Subcutaneous abdominal adipose tissue (tissue), 5 donors: ENCODE measurements at regions not wholly inside any gene's neighbourhood (a gene's known extent, or its start where the extent isn't known, plus 50 kb on each side); places are given as distances from the start of the nearest gene placed in this dataset.
A peak's percentile ranks its signal among the peaks of the same experiment; 100 is the strongest.

Experiments
- H3K27ac ChIP-seq: one replicate; pipeline ENCODE4 v1.7.0; 2013; ENCODE audit warnings: low read depth, mild to moderate bottlenecking, inconsistent platforms, low read length, moderate library complexity
- H3K27me3 ChIP-seq, 5 donors: one replicate each; pipeline ENCODE4 v1.7.0; 2013; ENCODE audit warnings: low read length in 5 of 5, inconsistent platforms in 1 of 5; ENCODE audit not compliant: control insufficient read depth in 5 of 5, insufficient read depth in 4 of 5
- H3K36me3 ChIP-seq, 5 donors: one replicate each; pipeline ENCODE4 v1.7.0; 2013; ENCODE audit warnings: low read length in 5 of 5; ENCODE audit not compliant: control insufficient read depth in 5 of 5, insufficient read depth in 5 of 5
- H3K4me1 ChIP-seq, 5 donors: one replicate each; pipeline ENCODE4 v1.7.0; 2013; ENCODE audit warnings: low read length in 5 of 5, mild to moderate bottlenecking in 3 of 5, moderate library complexity in 1 of 5; ENCODE audit not compliant: control insufficient read depth in 5 of 5, insufficient read depth in 5 of 5
- H3K4me3 ChIP-seq, 5 donors: one replicate each; pipeline ENCODE4 v1.7.0; 2013; ENCODE audit warnings: low read length in 5 of 5, low read depth in 1 of 5
- H3K9ac ChIP-seq, 5 donors: one replicate each; pipeline ENCODE4 v1.7.0; 2013; ENCODE audit warnings: low read length in 5 of 5, mild to moderate bottlenecking in 4 of 5, moderate library complexity in 3 of 5
- H3K9me3 ChIP-seq, 5 donors: one replicate each; pipeline ENCODE4 v1.7.0; 2013; ENCODE audit warnings: low read length in 5 of 5; ENCODE audit not compliant: control insufficient read depth in 5 of 5
- donor health status: healthy.
- donor health status: healthy.
- donor health status: healthy.
- donor health status: healthy.
- donor health status: healthy.

- Histone ChIP-seq H3K9me3 (peaks cover 0 to 5% (median 4%) of the 10 kb centered on the region in 5 donors), H3K27ac (no peak overlapping the region), H3K27me3 (no peaks in the 10 kb centered on the region), H3K4me1 (no peaks in the 10 kb centered on the region), H3K4me3 (no peak overlapping the region), H3K9ac (no peak overlapping the region), H3K36me3 (no peaks in the 10 kb centered on the region)
Observed at GRCh38 chr6:74871757-74872156, 334.1 kb downstream of the COL12A1 start.

GRCh38 chr6:74870403-74870802 lies 335.4 kb downstream of the COL12A1 start:
- H3K9me3 ChIP-seq, result peaks cover 0 to 5% (median 4%) of the 10 kb centered on the region in 5 donors
- H3K4me3 ChIP-seq, result no peak overlapping the region
- no peak overlapping the region for H3K27ac ChIP-seq
- H3K36me3 ChIP-seq, result no peaks in the 10 kb centered on the region
- no peaks in the 10 kb centered on the region for H3K27me3 ChIP-seq
- H3K4me1 ChIP-seq, result no peaks in the 10 kb centered on the region
- no peak overlapping the region for H3K9ac ChIP-seq

GRCh38 chr6:74867291-74867690 lies 338.6 kb downstream of the COL12A1 start:
- no peaks in the 10 kb centered on the region for H3K4me1 ChIP-seq
- no peaks in the 10 kb centered on the region for H3K36me3 ChIP-seq
- H3K9ac ChIP-seq, result no peak overlapping the region
- no peaks in the 10 kb centered on the region for H3K27me3 ChIP-seq
- H3K9me3 ChIP-seq, result peaks cover 0 to 5% (median under 1%) of the 10 kb centered on the region in 5 donors
- H3K4me3 ChIP-seq, result no peak overlapping the region
- no peak overlapping the region for H3K27ac ChIP-seq

GRCh38 chr6:74863968-74864367 lies 341.9 kb downstream of the COL12A1 start:
- Histone ChIP-seq H3K9ac (no peak overlapping the region), H3K27ac (no peak overlapping the region), H3K36me3 (no peaks in the 10 kb centered on the region), H3K4me3 (no peak overlapping the region), H3K9me3 (no peaks in the 10 kb centered on the region), H3K4me1 (no peaks in the 10 kb centered on the region), H3K27me3 (no peaks in the 10 kb centered on the region)

GRCh38 chr6:74860456-74860855 lies 345.4 kb downstream of the COL12A1 start:
- Histone ChIP-seq H3K27me3 (no peaks in the 10 kb centered on the region), H3K4me1 (no peaks in the 10 kb centered on the region), H3K9ac (no peak overlapping the region), H3K36me3 (no peaks in the 10 kb centered on the region), H3K9me3 (no peaks in the 10 kb centered on the region), H3K4me3 (no peak overlapping the region), H3K27ac (no peak overlapping the region)

- Histone ChIP-seq H3K9ac (no peak overlapping the region), H3K27me3 (no peaks in the 10 kb centered on the region), H3K36me3 (no peaks in the 10 kb centered on the region), H3K4me1 (no peaks in the 10 kb centered on the region), H3K9me3 (no peaks in the 10 kb centered on the region), H3K4me3 (no peak overlapping the region), H3K27ac (no peak overlapping the region)
Observed at GRCh38 chr6:74857157-74857556, 348.7 kb downstream of the COL12A1 start.

GRCh38 chr6:74853991-74854390 lies 351.9 kb downstream of the COL12A1 start:
- no peaks in the 10 kb centered on the region for H3K9me3 ChIP-seq
- H3K9ac ChIP-seq, result no peak overlapping the region
- no peaks in the 10 kb centered on the region for H3K36me3 ChIP-seq
- no peak overlapping the region for H3K27ac ChIP-seq
- no peak overlapping the region for H3K4me3 ChIP-seq
- H3K27me3 ChIP-seq, result no peaks in the 10 kb centered on the region
- H3K4me1 ChIP-seq, result peaks cover 0 to 9% (median 0%) of the 10 kb centered on the region in 5 donors

- no peak overlapping the region for H3K4me3 ChIP-seq
- no peaks in the 10 kb centered on the region for H3K9me3 ChIP-seq
- H3K4me1 ChIP-seq, result peaks cover 0 to 9% (median 0%) of the 10 kb centered on the region in 5 donors
- H3K9ac ChIP-seq, result no peak overlapping the region
- H3K27ac ChIP-seq, result no peak overlapping the region
- H3K36me3 ChIP-seq, result no peaks in the 10 kb centered on the region
- no peaks in the 10 kb centered on the region for H3K27me3 ChIP-seq
Observed at GRCh38 chr6:74851596-74851995, 354.3 kb downstream of the COL12A1 start.

- peaks cover 0 to 10% (median 0%) of the 10 kb centered on the region in 5 donors for H3K9me3 ChIP-seq
- no peak overlapping the region for H3K4me3 ChIP-seq
- no peaks in the 10 kb centered on the region for H3K36me3 ChIP-seq
- H3K27me3 ChIP-seq, result no peaks in the 10 kb centered on the region
- H3K27ac ChIP-seq, result no peak overlapping the region
- H3K4me1 ChIP-seq, result no peaks in the 10 kb centered on the region
- no peak overlapping the region for H3K9ac ChIP-seq
Observed at GRCh38 chr6:74840953-74841352, 364.9 kb downstream of the COL12A1 start.

- Histone ChIP-seq H3K9me3 (no peaks in the 10 kb centered on the region), H3K4me1 (no peaks in the 10 kb centered on the region), H3K27ac (no peak overlapping the region), H3K36me3 (no peaks in the 10 kb centered on the region), H3K9ac (no peak overlapping the region), H3K27me3 (no peaks in the 10 kb centered on the region), H3K4me3 (no peak overlapping the region)
Observed at GRCh38 chr6:74834967-74835366, 370.9 kb downstream of the COL12A1 start.

- Histone ChIP-seq H3K4me3 (no peak overlapping the region), H3K9me3 (peaks cover 0 to 7% (median 0%) of the 10 kb centered on the region in 5 donors), H3K4me1 (peaks cover 0 to 6% (median 0%) of the 10 kb centered on the region in 5 donors), H3K36me3 (no peaks in the 10 kb centered on the region), H3K27ac (peak overlapping the region; percentile 7), H3K27me3 (no peaks in the 10 kb centered on the region), H3K9ac (no peak overlapping the region)
Observed at GRCh38 chr6:74826263-74826662, 379.6 kb downstream of the COL12A1 start.
